Aorta (tissue), 5 donors: ENCODE measurements at regions not wholly inside any gene's neighbourhood (a gene's known extent, or its start where the extent isn't known, plus 50 kb on each side); places are given as distances from the start of the nearest gene placed in this dataset.
"Not testable (repeated sequence)": the region's sequence is repeated elsewhere in the genome, so short reads cannot be mapped to it uniquely, and the experiment has no call there.

Experiments used
- ATAC-seq: fragments of 200-7000 bp; cut with Tn5 transposase; one replicate; pipeline ENCODE4 v1.9.1; 2022; ENCODE audit warnings: moderate library complexity; ENCODE audit not compliant: low FRiP score
- DNase-seq, 2 donors: peaks; one replicate each; pipeline ENCODE4 v3.0.0-alpha.2; 2020
- H3K27ac ChIP-seq, 2 donors: one replicate each; pipeline ENCODE4 v1.5.1; 2013; ENCODE audit warnings: low read length in 2 of 2, mild to moderate bottlenecking in 2 of 2, moderate library complexity in 2 of 2, control low read depth in 1 of 2, inconsistent platforms in 1 of 2, low read depth in 1 of 2
- H3K27me3 ChIP-seq, 2 donors: one replicate each; pipeline ENCODE4 v1.6.1; 2013; ENCODE audit warnings: control low read depth in 1 of 2, low read length in 1 of 2, mild to moderate bottlenecking in 1 of 2, moderate library complexity in 1 of 2; ENCODE audit not compliant: insufficient read depth in 2 of 2, control insufficient read depth in 1 of 2
- H3K36me3 ChIP-seq, 2 donors: one replicate each; pipeline ENCODE4 v1.6.1; 2013; ENCODE audit warnings: control low read depth in 1 of 2, low read length in 1 of 2, mild to moderate bottlenecking in 1 of 2; ENCODE audit not compliant: insufficient read depth in 2 of 2, control insufficient read depth in 1 of 2
- H3K4me1 ChIP-seq, 2 donors: one replicate each; pipeline ENCODE4 v1.6.1; 2013; ENCODE audit warnings: low read length in 2 of 2, control low read depth in 1 of 2, mild to moderate bottlenecking in 1 of 2, moderate library complexity in 1 of 2; ENCODE audit not compliant: insufficient read depth in 2 of 2, control insufficient read depth in 1 of 2
- H3K4me3 ChIP-seq, 2 donors: one replicate each; pipeline ENCODE4 v1.5.1; 2013; ENCODE audit warnings: low read length in 2 of 2, control low read depth in 1 of 2, mild to moderate bottlenecking in 1 of 2
- H3K9me3 ChIP-seq: one replicate; pipeline ENCODE4 v1.6.1; 2013; ENCODE audit warnings: mild to moderate bottlenecking, low read length; ENCODE audit not compliant: control insufficient read depth
- WGBS, 2 donors: extraction: QIAGEN DNeasy Blood & Tissue Kit; methylation state at CpG; one replicate each; pipeline ENCODE4 v1.1.7; 2013; 5-methylcytosine and 5-hydroxymethylcytosine counted together
- intact Hi-C, 2 donors: fragments of 100-400 bp; cut with DNase I; formaldehyde crosslinking; loops; one replicate each; pipeline versions ENCODE4 v1.14.2 to v1.15.0; 2022
- donor health status: healthy with polysubstance abuse.
- donor health status: Bipolar disorder and iron deficiency.
- donor health status: DM: no; HTN: no; CAD: no.
- donor health status: DM: no; HTN: no; CAD: no.
- donor health status: DM: yes; HTN: yes; CAD: no.

- intact Hi-C loops, H3K27ac ChIP-seq, ATAC-seq, H3K36me3 ChIP-seq, DNase-seq, H3K4me3 ChIP-seq, H3K4me1 ChIP-seq, H3K27me3 ChIP-seq, H3K9me3 ChIP-seq: not testable (repeated sequence)
- WGBS, 2 donors: 77 to 100% methylated on average over 2 to 3 of the region's 3 CpGs
Observed at GRCh38 chr9:24050239-24050638, 224.2 kb upstream of the ELAVL2 start.

DNA sequence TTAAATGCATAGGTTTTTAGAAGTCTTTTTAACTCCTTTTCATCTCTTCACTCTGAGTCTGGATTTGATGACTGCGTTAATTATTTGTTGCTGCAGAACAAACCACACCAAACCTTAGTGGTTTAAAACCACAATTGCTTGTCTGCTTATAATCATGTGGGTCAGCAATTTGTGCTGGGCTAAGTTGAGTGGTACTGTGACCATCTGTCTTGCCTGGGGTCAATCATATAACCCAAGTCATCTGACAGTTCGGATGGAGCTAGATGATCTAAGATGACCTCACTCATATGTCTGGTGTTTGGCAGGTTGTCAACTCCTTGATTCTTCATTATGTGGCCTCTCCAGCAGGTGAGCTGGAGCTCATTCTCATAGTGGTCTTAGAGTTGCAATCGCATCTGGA, 219.1 kb upstream of the ELAVL2 start:
- Histone ChIP-seq H3K27ac (no peak overlapping the region), H3K9me3 (peaks cover 3% of the 10 kb centered on the region), H3K4me1 (no peaks in the 10 kb centered on the region), H3K4me3 (no peak overlapping the region), H3K27me3 (peaks cover 0 to 4% of the 10 kb centered on the region in 2 donors), H3K36me3 (no peaks in the 10 kb centered on the region)
- no peak for DNase-seq
- ATAC-seq: no peak
- 85 to 88% methylated on average over 3 of the region's 3 CpGs for WGBS, 2 donors
- intact Hi-C loops: no loop called here

- H3K36me3 ChIP-seq: no peaks in the 10 kb centered on the region
- no peak overlapping the region for H3K4me3 ChIP-seq
- intact Hi-C loops: no loop called here
- DNase-seq: no peak
- no peak overlapping the region for H3K27ac ChIP-seq
- H3K27me3 ChIP-seq: peaks cover 0 to 4% of the 10 kb centered on the region in 2 donors
- no peak for ATAC-seq
- H3K4me1 ChIP-seq: no peaks in the 10 kb centered on the region
- 81 to 82% methylated on average over 5 of the region's 5 CpGs for WGBS, 2 donors
- peaks cover 3% of the 10 kb centered on the region for H3K9me3 ChIP-seq
Observed at GRCh38 chr9:24044576-24044975, 218.5 kb upstream of the ELAVL2 start.

DNA sequence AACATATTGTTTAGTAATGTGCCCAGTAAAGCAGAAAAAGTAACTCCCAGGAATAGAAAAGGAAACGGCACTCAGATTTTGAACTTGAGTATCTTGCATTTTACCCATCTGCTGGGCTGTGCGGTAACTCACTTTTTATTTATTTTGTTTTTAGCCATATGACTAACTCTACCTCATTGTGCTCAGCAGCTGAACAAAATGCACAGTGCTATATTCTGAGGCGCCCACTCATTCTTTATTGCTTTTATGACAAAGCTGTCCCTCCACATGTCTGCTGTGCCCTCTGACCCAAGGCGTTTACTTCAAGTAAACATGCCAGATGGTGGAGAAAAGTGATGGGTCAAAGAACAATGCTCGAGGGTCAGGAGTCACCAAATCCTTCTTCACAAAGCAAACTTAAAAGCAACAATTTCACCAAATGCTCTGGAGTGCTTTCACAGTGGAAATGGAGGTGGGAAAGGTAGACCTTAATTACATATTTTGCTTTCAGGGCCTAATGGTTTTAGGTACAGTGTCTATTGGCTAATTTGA, 215.2 kb upstream of the ELAVL2 start:
- H3K9me3 ChIP-seq: peaks cover 3% of the 10 kb centered on the region
- WGBS, 2 donors: 33 to 43% methylated on average over 5 of the region's 5 CpGs
- H3K4me1 ChIP-seq: no peaks in the 10 kb centered on the region
- H3K36me3 ChIP-seq: no peaks in the 10 kb centered on the region
- intact Hi-C loops: no loop called here
- no peak for ATAC-seq
- H3K27ac ChIP-seq: no peak overlapping the region
- H3K27me3 ChIP-seq: peaks cover 0 to 3% of the 10 kb centered on the region in 2 donors
- no peak overlapping the region for H3K4me3 ChIP-seq
- no peak for DNase-seq

- Histone ChIP-seq H3K27ac (no peak overlapping the region), H3K36me3 (no peaks in the 10 kb centered on the region), H3K4me3 (no peak overlapping the region), H3K27me3 (no peaks in the 10 kb centered on the region), H3K9me3 (no peaks in the 10 kb centered on the region), H3K4me1 (no peaks in the 10 kb centered on the region)
- no peak for DNase-seq
- intact Hi-C loops: no loop called here
- WGBS, 2 donors: 48 to 50% methylated on average over 3 of the region's 3 CpGs
- no peak for ATAC-seq
Observed at GRCh38 chr9:24036459-24036858, 210.4 kb upstream of the ELAVL2 start.

- no peak for DNase-seq
- ATAC-seq: no peak
- no peak overlapping the region for H3K27ac ChIP-seq
- H3K9me3 ChIP-seq: no peaks in the 10 kb centered on the region
- H3K4me3 ChIP-seq: no peak overlapping the region
- no peaks in the 10 kb centered on the region for H3K4me1 ChIP-seq
- no peaks in the 10 kb centered on the region for H3K36me3 ChIP-seq
- H3K27me3 ChIP-seq: no peaks in the 10 kb centered on the region
- intact Hi-C loops: no loop called here
Observed at GRCh38 chr9:24035816-24036215, 209.8 kb upstream of the ELAVL2 start.

DNA sequence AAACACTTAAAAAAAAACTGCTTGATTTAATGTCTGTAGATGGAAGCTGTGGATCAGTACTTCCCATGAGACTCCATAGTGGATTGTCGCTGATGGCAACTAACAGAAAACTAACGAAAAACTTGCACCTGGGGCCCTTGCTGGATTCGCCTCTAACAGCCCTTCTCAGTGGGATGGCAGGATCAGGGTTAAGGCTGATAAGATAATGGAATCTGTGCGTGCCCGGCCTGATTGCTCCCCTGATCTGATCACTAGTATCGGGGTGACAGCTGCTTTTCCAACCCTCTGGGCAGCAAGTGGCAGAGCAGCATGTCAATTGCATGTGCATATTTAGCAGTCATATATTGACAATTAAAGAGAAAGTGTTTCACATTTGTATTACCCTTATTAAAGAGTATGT, 185.8 kb upstream of the ELAVL2 start:
- H3K4me3 ChIP-seq: no peak overlapping the region
- WGBS, 2 donors: 82% methylated on average over 6 of the region's 6 CpGs
- intact Hi-C loops: no loop called here
- no peaks in the 10 kb centered on the region for H3K9me3 ChIP-seq
- H3K36me3 ChIP-seq: no peaks in the 10 kb centered on the region
- ATAC-seq (no peak), DNase-seq (no peak)
- no peak overlapping the region for H3K27ac ChIP-seq
- no peaks in the 10 kb centered on the region for H3K4me1 ChIP-seq
- no peaks in the 10 kb centered on the region for H3K27me3 ChIP-seq

- 73% methylated on average over 5 of the region's 5 CpGs for WGBS, 2 donors
- no peak for ATAC-seq
- no peaks in the 10 kb centered on the region for H3K36me3 ChIP-seq
- H3K4me3 ChIP-seq: no peak overlapping the region
- H3K9me3 ChIP-seq: no peaks in the 10 kb centered on the region
- no peak for DNase-seq
- intact Hi-C loops: no loop called here
- H3K27ac ChIP-seq: no peak overlapping the region
- H3K4me1 ChIP-seq: no peaks in the 10 kb centered on the region
- no peaks in the 10 kb centered on the region for H3K27me3 ChIP-seq
Observed at GRCh38 chr9:24011009-24011717, 185.1 kb upstream of the ELAVL2 start.

- H3K4me3 ChIP-seq: no peak overlapping the region
- H3K27ac ChIP-seq: no peak overlapping the region
- DNase-seq (no peak), ATAC-seq (no peak)
- H3K27me3 ChIP-seq: no peaks in the 10 kb centered on the region
- H3K36me3 ChIP-seq: no peaks in the 10 kb centered on the region
- intact Hi-C loops: no loop called here
- WGBS, 2 donors: 78 to 82% methylated on average over 2 of the region's 2 CpGs
- no peaks in the 10 kb centered on the region for H3K9me3 ChIP-seq
- no peaks in the 10 kb centered on the region for H3K4me1 ChIP-seq
Observed at GRCh38 chr9:24009322-24009721, 183.3 kb upstream of the ELAVL2 start.
